ENCODE measurements at regions not wholly inside any gene's neighbourhood (a gene's known extent, or its start where the extent isn't known, plus 50 kb on each side); places are given as distances from the start of the nearest gene placed in this dataset.

DNA sequence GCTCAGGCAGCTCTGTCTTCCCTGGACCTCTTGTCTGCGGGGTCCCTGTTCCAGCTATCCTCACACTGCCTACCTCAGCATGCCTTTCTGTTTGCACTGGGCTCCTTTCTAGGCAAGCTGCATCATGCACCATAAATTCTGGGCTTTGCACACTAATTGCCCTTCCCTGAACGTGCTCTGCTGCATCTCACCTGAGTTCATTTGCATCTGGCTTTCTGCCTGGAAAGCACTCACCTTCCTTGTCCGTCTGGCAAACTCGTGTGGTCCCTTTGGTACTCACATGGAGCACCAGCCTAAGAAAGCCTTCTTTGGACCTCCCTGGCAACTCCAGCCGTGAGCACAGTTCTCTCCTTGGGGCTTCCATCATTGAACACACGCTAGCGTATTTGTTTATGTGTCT is 365.6 kb downstream of the SV2B start:
- no peak for TF ChIP-seq POLR2A (IDR thresholded peaks at IDR 0.05)
- TF ChIP-seq, protein P1, sequence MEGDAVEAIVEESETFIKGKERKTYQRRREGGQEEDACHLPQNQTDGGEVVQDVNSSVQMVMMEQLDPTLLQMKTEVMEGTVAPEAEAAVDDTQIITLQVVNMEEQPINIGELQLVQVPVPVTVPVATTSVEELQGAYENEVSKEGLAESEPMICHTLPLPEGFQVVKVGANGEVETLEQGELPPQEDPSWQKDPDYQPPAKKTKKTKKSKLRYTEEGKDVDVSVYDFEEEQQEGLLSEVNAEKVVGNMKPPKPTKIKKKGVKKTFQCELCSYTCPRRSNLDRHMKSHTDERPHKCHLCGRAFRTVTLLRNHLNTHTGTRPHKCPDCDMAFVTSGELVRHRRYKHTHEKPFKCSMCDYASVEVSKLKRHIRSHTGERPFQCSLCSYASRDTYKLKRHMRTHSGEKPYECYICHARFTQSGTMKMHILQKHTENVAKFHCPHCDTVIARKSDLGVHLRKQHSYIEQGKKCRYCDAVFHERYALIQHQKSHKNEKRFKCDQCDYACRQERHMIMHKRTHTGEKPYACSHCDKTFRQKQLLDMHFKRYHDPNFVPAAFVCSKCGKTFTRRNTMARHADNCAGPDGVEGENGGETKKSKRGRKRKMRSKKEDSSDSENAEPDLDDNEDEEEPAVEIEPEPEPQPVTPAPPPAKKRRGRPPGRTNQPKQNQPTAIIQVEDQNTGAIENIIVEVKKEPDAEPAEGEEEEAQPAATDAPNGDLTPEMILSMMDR (IDR thresholded peaks at IDR 0.05), result no peak
